Trophoblast cell (in vitro differentiated cells and primary cell): ENCODE measurements at regions not wholly inside any gene's neighbourhood (a gene's known extent, or its start where the extent isn't known, plus 50 kb on each side); places are given as distances from the start of the nearest gene placed in this dataset.

Source experiments
- DNase-seq, 2 donors: peaks; one replicate each; pipeline ENCODE4 v3.0.0-alpha.2; 2016
- H2AFZ ChIP-seq: 2 replicates; pipeline ENCODE4 v1.6.1; 2013; ENCODE audit warnings: low read length, moderate library complexity, mild to moderate bottlenecking; ENCODE audit not compliant: insufficient read depth, poor library complexity
- H2AK5ac ChIP-seq: 2 replicates; pipeline ENCODE4 v1.6.1; 2013; ENCODE audit warnings: mild to moderate bottlenecking, low read length
- H2BK120ac ChIP-seq: 2 replicates; pipeline ENCODE4 v1.6.1; 2013; ENCODE audit warnings: low read length, mild to moderate bottlenecking, moderate library complexity; ENCODE audit not compliant: insufficient read depth, poor library complexity
- H2BK12ac ChIP-seq: 2 replicates; pipeline ENCODE4 v1.6.1; 2013; ENCODE audit warnings: mild to moderate bottlenecking, low read length, moderate library complexity
- H2BK5ac ChIP-seq: 2 replicates; pipeline ENCODE4 v1.6.1; 2013; ENCODE audit warnings: low read length, low read depth, moderate library complexity, mild to moderate bottlenecking; ENCODE audit not compliant: poor library complexity
- H3K14ac ChIP-seq: 2 replicates; pipeline ENCODE4 v1.6.1; 2013; ENCODE audit warnings: mild to moderate bottlenecking, low read length
- H3K18ac ChIP-seq: 2 replicates; pipeline ENCODE4 v1.6.1; 2013; ENCODE audit warnings: mild to moderate bottlenecking, low read length
- H3K23ac ChIP-seq: 2 replicates; pipeline ENCODE4 v1.6.1; 2013; ENCODE audit warnings: low read length
- H3K27ac ChIP-seq: 2 replicates; pipeline ENCODE4 v1.5.1; 2013; ENCODE audit warnings: low read depth, mild to moderate bottlenecking, inconsistent platforms, low read length, moderate library complexity
- H3K27me3 ChIP-seq: 2 replicates; pipeline ENCODE4 v1.6.1; 2013; ENCODE audit warnings: inconsistent platforms, mild to moderate bottlenecking, low read length, moderate library complexity; ENCODE audit not compliant: insufficient read depth
- H3K36me3 ChIP-seq, 2 experiments: 1 replicate in 1 of 2; 2 replicates in 1 of 2; pipeline ENCODE4 v1.6.1; 2013; ENCODE audit warnings: low read length in 2 of 2, mild to moderate bottlenecking in 2 of 2, moderate library complexity in 1 of 2; ENCODE audit not compliant: insufficient read depth in 2 of 2, control insufficient read depth in 1 of 2
- H3K4ac ChIP-seq: 2 replicates; pipeline ENCODE4 v1.6.1; 2013; ENCODE audit warnings: low read depth, mild to moderate bottlenecking, low read length, moderate library complexity
- H3K4me1 ChIP-seq, 2 experiments: 1 replicate in 1 of 2; 2 replicates in 1 of 2; pipeline ENCODE4 v1.6.1; 2013; ENCODE audit warnings: low read length in 2 of 2, mild to moderate bottlenecking in 2 of 2, moderate library complexity in 1 of 2; ENCODE audit not compliant: insufficient read depth in 2 of 2, control insufficient read depth in 1 of 2
- H3K4me2 ChIP-seq: 2 replicates; pipeline ENCODE4 v1.6.1; 2013; ENCODE audit warnings: inconsistent platforms, mild to moderate bottlenecking, low read length, moderate library complexity
- H3K4me3 ChIP-seq: 2 replicates; pipeline ENCODE4 v1.5.1; 2013; ENCODE audit warnings: mild to moderate bottlenecking, low read depth, low read length, inconsistent platforms
- H3K79me1 ChIP-seq: one replicate; pipeline ENCODE4 v1.6.1; 2013; ENCODE audit warnings: low read length
- H3K79me2 ChIP-seq: 2 replicates; pipeline ENCODE4 v1.6.1; 2013; ENCODE audit warnings: low read length, mild to moderate bottlenecking; ENCODE audit not compliant: control insufficient read depth, insufficient read depth, poor library complexity
- H3K9ac ChIP-seq: 2 replicates; pipeline ENCODE4 v1.6.1; 2013; ENCODE audit warnings: mild to moderate bottlenecking, low read length
- H3K9me3 ChIP-seq: 2 replicates; pipeline ENCODE4 v1.6.1; 2013; ENCODE audit warnings: low read depth, mild to moderate bottlenecking, control low read depth, inconsistent platforms, low read length; ENCODE audit not compliant: insufficient read depth
- H4K12ac ChIP-seq: 2 replicates; pipeline ENCODE4 v1.6.1; 2013; ENCODE audit warnings: low read depth, mild to moderate bottlenecking, low read length, moderate library complexity
- H4K8ac ChIP-seq: 2 replicates; pipeline ENCODE4 v1.6.1; 2013; ENCODE audit warnings: low read depth, mild to moderate bottlenecking, low read length, moderate library complexity
- H4K91ac ChIP-seq: one replicate; pipeline ENCODE4 v1.6.1; 2013; ENCODE audit warnings: low read depth, mild to moderate bottlenecking, low read length, moderate library complexity
- WGBS: extraction: QIAGEN DNeasy Blood & Tissue Kit; methylation state at CpG from one replicate; pipeline ENCODE4 v1.1.7; 2013; ENCODE audit warnings: missing lambda C conversion rate; ENCODE audit not compliant: insufficient read length, insufficient coverage; ENCODE audit errors: extremely low coverage; 5-methylcytosine and 5-hydroxymethylcytosine counted together

GRCh38 chr6:146990821-146991798 is 213.1 kb upstream of the STXBP5 start:
- H3K4me3 ChIP-seq: no peak overlapping the region
- H3K27me3 ChIP-seq: no peaks in the 10 kb centered on the region
- DNase-seq: no peak
- H2BK12ac ChIP-seq: no peak overlapping the region
- H4K91ac ChIP-seq: no peak overlapping the region
- no peak overlapping the region for H4K8ac ChIP-seq
- H3K9ac ChIP-seq: no peak overlapping the region
- no peaks in the 10 kb centered on the region for H3K36me3 ChIP-seq
- no peak overlapping the region for H2AK5ac ChIP-seq
- H2BK5ac ChIP-seq: no peak overlapping the region
- H3K4me2 ChIP-seq: no peak overlapping the region
- no peaks in the 10 kb centered on the region for H3K4me1 ChIP-seq
- no peak overlapping the region for H3K18ac ChIP-seq
- H3K4ac ChIP-seq: no peak overlapping the region
- WGBS: no CpG with 5 or more reads among the region's 11 CpGs
- H2BK120ac ChIP-seq: no peak overlapping the region
- H3K79me2 ChIP-seq: no peaks in the 10 kb centered on the region
- no peak overlapping the region for H3K14ac ChIP-seq
- H2AFZ ChIP-seq: no peak overlapping the region
- H3K23ac ChIP-seq: no peak overlapping the region
- H3K9me3 ChIP-seq: no peaks in the 10 kb centered on the region
- H3K79me1 ChIP-seq: no peaks in the 10 kb centered on the region
- no peak overlapping the region for H3K27ac ChIP-seq
- no peak overlapping the region for H4K12ac ChIP-seq

GRCh38 chr6:146997062-146997461 is 207.2 kb upstream of the STXBP5 start:
- Histone ChIP-seq H2BK5ac (no peak overlapping the region), H2AFZ (no peak overlapping the region), H3K4me3 (no peak overlapping the region), H3K36me3 (no peaks in the 10 kb centered on the region), H3K27ac (no peak overlapping the region), H3K4me2 (no peak overlapping the region), H2AK5ac (no peak overlapping the region), H3K79me1 (no peaks in the 10 kb centered on the region), H3K9me3 (no peaks in the 10 kb centered on the region), H3K9ac (no peak overlapping the region), H2BK120ac (no peak overlapping the region), H3K79me2 (no peaks in the 10 kb centered on the region), H4K12ac (no peak overlapping the region), H3K18ac (no peak overlapping the region), H4K8ac (no peak overlapping the region), H3K27me3 (no peaks in the 10 kb centered on the region), H2BK12ac (no peak overlapping the region), H3K14ac (no peak overlapping the region), H3K4ac (no peak overlapping the region), H3K4me1 (no peaks in the 10 kb centered on the region), H3K23ac (no peak overlapping the region), H4K91ac (no peak overlapping the region)
- no CpG with 5 or more reads among the region's 1 CpG for WGBS
- DNase-seq: no peak

- Histone ChIP-seq H3K36me3 (no peaks in the 10 kb centered on the region), H2AK5ac (no peak overlapping the region), H3K4ac (no peak overlapping the region), H4K91ac (no peak overlapping the region), H3K18ac (no peak overlapping the region), H3K9ac (no peak overlapping the region), H3K9me3 (no peaks in the 10 kb centered on the region), H3K79me2 (no peaks in the 10 kb centered on the region), H2BK5ac (no peak overlapping the region), H4K12ac (no peak overlapping the region), H2AFZ (no peak overlapping the region), H2BK120ac (no peak overlapping the region), H2BK12ac (no peak overlapping the region), H3K23ac (no peak overlapping the region), H3K79me1 (no peaks in the 10 kb centered on the region), H3K4me3 (no peak overlapping the region), H3K4me2 (no peak overlapping the region), H3K27me3 (no peaks in the 10 kb centered on the region), H3K4me1 (no peaks in the 10 kb centered on the region), H3K14ac (no peak overlapping the region), H4K8ac (no peak overlapping the region), H3K27ac (no peak overlapping the region)
- WGBS: no CpG with 5 or more reads among the region's 5 CpGs
- no peak for DNase-seq
Measured at GRCh38 chr6:146999766-147000165, 204.5 kb upstream of the STXBP5 start.

GRCh38 chr6:147000545-147001488 is 203.4 kb upstream of the STXBP5 start:
- H4K91ac ChIP-seq: no peak overlapping the region
- no peak overlapping the region for H2BK120ac ChIP-seq
- H3K18ac ChIP-seq: no peak overlapping the region
- no peak overlapping the region for H3K4me2 ChIP-seq
- H3K23ac ChIP-seq: no peak overlapping the region
- no peak overlapping the region for H2AK5ac ChIP-seq
- no peaks in the 10 kb centered on the region for H3K79me1 ChIP-seq
- no peak overlapping the region for H3K14ac ChIP-seq
- H4K12ac ChIP-seq: no peak overlapping the region
- no peak overlapping the region for H3K4me3 ChIP-seq
- H3K36me3 ChIP-seq: no peaks in the 10 kb centered on the region
- H3K4me1 ChIP-seq: no peaks in the 10 kb centered on the region
- H2BK5ac ChIP-seq: no peak overlapping the region
- no peaks in the 10 kb centered on the region for H3K9me3 ChIP-seq
- no peaks in the 10 kb centered on the region for H3K79me2 ChIP-seq
- H3K27me3 ChIP-seq: no peaks in the 10 kb centered on the region
- H3K27ac ChIP-seq: no peak overlapping the region
- H2AFZ ChIP-seq: no peak overlapping the region
- WGBS: no CpG with 5 or more reads among the region's 9 CpGs
- no peak for DNase-seq
- no peak overlapping the region for H3K9ac ChIP-seq
- no peak overlapping the region for H4K8ac ChIP-seq
- no peak overlapping the region for H2BK12ac ChIP-seq
- no peak overlapping the region for H3K4ac ChIP-seq
